ENCODE measurements at regions not wholly inside any gene's neighbourhood (a gene's known extent, or its start where the extent isn't known, plus 50 kb on each side); places are given as distances from the start of the nearest gene placed in this dataset.

- Histone ChIP-seq H3K9me3 (replicated peaks; ENCODE audit: control insufficient read depth, insufficient read depth, low read length) (no peaks in the 10 kb centered on the region), H3K79me2 (ENCODE audit: control insufficient read depth, insufficient read depth, low read length) (no peaks in the 10 kb centered on the region), H2AFZ (ENCODE audit: control insufficient read depth, low read depth, low read length) (no peak overlapping the region), H3K9ac (ENCODE audit: control insufficient read depth, insufficient read depth, low read length) (no peak overlapping the region), H3K4me1 (ENCODE audit: control insufficient read depth, insufficient read depth, low read length) (no peaks in the 10 kb centered on the region), H4K20me1 (ENCODE audit: control insufficient read depth, insufficient read depth) (no peaks in the 10 kb centered on the region), H3K27me3 (replicated peaks in 1 of 2; ENCODE audit: control insufficient read depth in 2 of 2, insufficient read depth in 2 of 2, low read length in 1 of 2) (no peaks in the 10 kb centered on the region; a peak in 2 of 4 replicates), H3K4me2 (ENCODE audit: control insufficient read depth, insufficient read depth) (no peak overlapping the region), H3K4me3 (no peak overlapping the region), H3K36me3 (ENCODE audit: control insufficient read depth in 2 of 2, insufficient read depth in 2 of 2, low read length in 1 of 2) (no peaks in the 10 kb centered on the region), H3K27ac (ENCODE audit: control insufficient read depth, insufficient read depth) (no peak overlapping the region)
- ATAC-seq (no peak), DNase-seq (ENCODE audit: low read depth, low spot score) (no peak), FAIRE-seq (no peak)
- ChIA-PET CTCF (no interaction called here), SMC1A (ENCODE audit: uncharacterized antibody, unreplicated experiment) (no interaction called here), RAD21 (ENCODE audit: unreplicated experiment) (no interaction called here), POLR2A (no interaction called here)
- WGBS (ENCODE audit: insufficient coverage, insufficient replicate concordance, low lambda C conversion rate, missing lambda C conversion rate), result 29% methylated on average over 12 of the region's 12 CpGs
- no TSS peak for BruUV-seq (replicated peaks)
- intact Hi-C loops (cut with micrococcal nuclease; ENCODE audit: unreplicated experiment), result no loop called here
- TF ChIP-seq FOS (IDR thresholded peaks at IDR 0.05; ENCODE audit: borderline replicate concordance, extremely low read depth, insufficient read length) (no peak), MEF2A (IDR thresholded peaks at IDR 0.05; ENCODE audit: insufficient read depth, low read depth, low read length) (no peak), MEF2B (IDR thresholded peaks at IDR 0.05; ENCODE audit: partially characterized antibody, poor library complexity, severe bottlenecking) (no peak), DPF2 (IDR thresholded peaks at IDR 0.05) (no peak), ASH2L (IDR thresholded peaks at IDR 0.05; ENCODE audit: borderline replicate concordance, low read depth) (no peak), MTA3 (IDR thresholded peaks at IDR 0.05; ENCODE audit: borderline replicate concordance, low read length) (no peak), E2F8 (IDR thresholded peaks at IDR 0.05; ENCODE audit: low read depth, partially characterized antibody) (no peak), TBL1XR1 (IDR thresholded peaks at IDR 0.05; ENCODE audit: low read depth, low read length) (no peak), ZNF217 (IDR thresholded peaks at IDR 0.05) (no peak), POLR2AphosphoS2 (IDR thresholded peaks at IDR 0.05; ENCODE audit: low read depth, low read length) (no peak), YY1 (IDR thresholded peaks at IDR 0.05; ENCODE audit: low read depth, low read length) (no peak), ZNF622 (IDR thresholded peaks at IDR 0.05) (no peak), ZBTB4 (CRISPR knock-in tag; IDR thresholded peaks at IDR 0.05) (no peak), ELK1 (IDR thresholded peaks at IDR 0.05; ENCODE audit: low read depth, low read length) (no peak)
- TF ChIP-seq, protein P1, sequence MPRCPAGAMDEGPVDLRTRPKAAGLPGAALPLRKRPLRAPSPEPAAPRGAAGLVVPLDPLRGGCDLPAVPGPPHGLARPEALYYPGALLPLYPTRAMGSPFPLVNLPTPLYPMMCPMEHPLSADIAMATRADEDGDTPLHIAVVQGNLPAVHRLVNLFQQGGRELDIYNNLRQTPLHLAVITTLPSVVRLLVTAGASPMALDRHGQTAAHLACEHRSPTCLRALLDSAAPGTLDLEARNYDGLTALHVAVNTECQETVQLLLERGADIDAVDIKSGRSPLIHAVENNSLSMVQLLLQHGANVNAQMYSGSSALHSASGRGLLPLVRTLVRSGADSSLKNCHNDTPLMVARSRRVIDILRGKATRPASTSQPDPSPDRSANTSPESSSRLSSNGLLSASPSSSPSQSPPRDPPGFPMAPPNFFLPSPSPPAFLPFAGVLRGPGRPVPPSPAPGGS (IDR thresholded peaks at IDR 0.05; ENCODE audit: borderline replicate concordance, insufficient read depth, low read depth, low read length, poor library complexity, severe bottlenecking), result no peak
- in situ Hi-C loops (cut with MboI), result no loop called here
These were observed 107.1 kb downstream of the GLI2 start for GRCh38 chr2:120842456-120843439.
